ENCODE measurements at regions not wholly inside any gene's neighbourhood (a gene's known extent, or its start where the extent isn't known, plus 50 kb on each side); places are given as distances from the start of the nearest gene placed in this dataset.
A peak's percentile ranks its signal among the peaks of the same experiment; 100 is the strongest.

DNA sequence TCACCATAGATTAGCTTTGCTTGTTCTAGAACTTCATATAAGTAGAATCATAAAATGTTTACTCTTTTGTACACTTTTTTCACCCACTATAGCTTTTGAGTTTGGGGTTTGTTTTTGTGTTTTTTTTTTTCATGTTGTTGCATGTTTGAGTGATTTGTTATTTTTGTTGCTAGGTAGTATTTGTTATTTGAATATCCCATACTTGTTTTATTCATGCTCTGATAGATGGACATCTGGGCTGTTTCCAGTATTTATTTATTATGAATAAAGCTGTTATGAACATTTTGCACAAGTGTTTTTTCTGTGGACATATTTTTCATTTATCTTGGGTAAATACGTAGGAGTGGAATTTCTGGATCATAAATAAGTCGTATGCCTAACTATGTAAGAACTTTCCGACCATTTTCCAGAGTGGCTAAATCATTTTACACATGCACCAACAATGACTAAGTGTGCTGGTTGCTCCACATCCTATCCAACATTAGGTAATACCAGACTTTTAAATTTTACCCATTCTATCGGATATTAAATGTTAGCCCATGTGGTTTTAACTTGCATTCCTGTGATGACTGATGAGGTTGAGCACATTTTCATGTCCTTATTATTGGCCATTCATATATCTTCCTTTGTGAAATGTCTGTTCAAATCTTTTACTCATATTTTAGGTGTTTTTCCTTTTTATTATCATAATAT lies 69.1 kb upstream of the NR4A3 start:
- no peak for TF ChIP-seq ZNF274 (IDR thresholded peaks at IDR 0.05; ENCODE audit: low read depth, low read length)
- H3K4me3 ChIP-seq (ENCODE audit: low read length): no peak overlapping the region

DNA sequence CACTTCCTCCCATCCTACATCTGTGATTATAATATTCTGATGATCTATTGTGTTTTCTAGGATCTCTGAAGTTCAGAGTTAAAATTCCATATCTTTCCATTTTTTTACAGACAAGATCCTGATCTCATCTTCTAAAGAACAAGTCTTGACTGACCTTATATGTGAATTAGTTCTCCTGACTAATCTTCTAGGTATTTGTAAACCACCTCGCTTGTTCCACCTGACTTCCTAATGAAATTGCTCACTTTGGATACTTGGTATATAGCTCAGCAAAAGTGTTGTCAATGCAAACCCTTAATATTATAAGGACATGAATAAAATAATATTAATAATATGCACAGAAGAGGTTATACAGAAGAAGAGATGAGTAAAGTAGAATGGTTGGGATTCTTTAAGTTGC lies 68.2 kb upstream of the NR4A3 start:
- no peak for TF ChIP-seq ZNF274 (IDR thresholded peaks at IDR 0.05; ENCODE audit: low read depth, low read length)
- H3K4me3 ChIP-seq (ENCODE audit: low read length): no peak overlapping the region

DNA sequence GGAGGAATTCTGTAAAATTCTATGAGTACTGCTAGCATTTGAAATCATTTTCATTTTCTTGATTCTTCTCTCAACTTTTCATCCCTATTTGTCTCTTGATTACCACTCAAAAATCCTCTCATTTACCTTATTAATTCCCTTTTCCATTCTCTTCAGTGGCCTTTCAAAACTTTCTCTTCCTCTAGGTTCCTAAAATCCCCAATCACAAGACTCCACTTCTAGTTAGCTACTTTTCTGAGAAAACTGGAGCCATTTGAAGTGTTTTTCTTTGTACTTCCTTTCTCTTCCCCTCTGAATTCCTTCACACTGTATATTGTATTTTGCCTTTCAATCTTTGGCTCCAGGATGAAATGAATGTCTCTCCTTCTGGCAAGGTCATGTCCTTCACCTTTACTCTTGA lies 61.3 kb upstream of the NR4A3 start:
- TF ChIP-seq ZNF274 (IDR thresholded peaks at IDR 0.05; ENCODE audit: low read depth, low read length): no peak
- H3K4me3 ChIP-seq (ENCODE audit: low read length): no peak overlapping the region

DNA sequence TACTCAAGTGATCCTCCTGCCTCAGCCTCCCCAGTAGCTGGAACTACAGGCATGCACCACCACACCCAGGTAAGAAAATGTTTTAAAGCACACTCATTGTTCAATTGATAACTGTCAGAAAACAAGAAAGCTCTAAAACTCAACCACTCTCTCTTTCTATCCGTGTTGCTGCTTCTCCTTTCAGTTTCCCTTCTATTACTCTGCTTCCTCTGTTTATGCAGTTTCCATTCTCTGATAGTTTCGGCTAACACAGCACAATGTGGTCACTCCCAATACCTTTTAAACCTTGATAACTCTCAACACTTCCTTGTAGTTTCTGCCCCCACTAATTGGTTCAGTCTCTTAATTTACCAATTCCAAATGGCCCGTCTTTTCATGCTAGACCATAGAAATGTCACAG lies 59.2 kb upstream of the NR4A3 start:
- TF ChIP-seq ZNF274 (IDR thresholded peaks at IDR 0.05; ENCODE audit: low read depth, low read length): no peak
- peak overlapping the region; percentile 7; the same call in 1 of the 2 replicates for H3K4me3 ChIP-seq (ENCODE audit: low read length)

Measured in GM08714 (cell line).